ENCODE measurements at regions not wholly inside any gene's neighbourhood (a gene's known extent, or its start where the extent isn't known, plus 50 kb on each side); places are given as distances from the start of the nearest gene placed in this dataset.

DNA sequence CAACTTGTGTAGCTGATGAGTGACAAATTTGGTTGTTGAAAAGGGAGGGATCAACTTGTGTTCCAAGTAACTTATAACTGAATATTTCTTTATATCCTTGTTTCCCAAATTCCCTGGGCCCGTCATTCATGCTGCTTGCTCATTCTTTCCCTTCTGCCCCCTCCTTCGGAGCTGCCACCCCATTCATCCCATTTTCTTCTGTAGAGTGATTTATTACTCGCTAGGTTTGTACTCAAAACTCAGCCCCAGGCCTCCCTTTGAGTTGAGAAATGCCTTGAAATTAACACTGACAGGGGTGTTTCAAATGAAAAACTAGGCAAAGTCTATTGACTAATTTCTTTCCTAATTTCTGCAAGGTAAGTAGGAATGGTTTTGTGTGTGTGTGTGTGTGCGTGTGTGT lies 277.4 kb upstream of the SLCO3A1 start:
- no peak for TF ChIP-seq TAF1 (IDR thresholded peaks at IDR 0.05; ENCODE audit: low read depth, low read length)
- TF ChIP-seq POLR2A (IDR thresholded peaks at IDR 0.05; ENCODE audit: low read depth, low read length), result no peak

Measured in GM12891 (cell line).